NCI-H82 treated with DMSO at 0.1 percent for 48 hours (cell line): ENCODE measurements at regions not wholly inside any gene's neighbourhood (a gene's known extent, or its start where the extent isn't known, plus 50 kb on each side); places are given as distances from the start of the nearest gene placed in this dataset.

Source experiments
- DNase-seq: peaks from one replicate; lab custom pipeline; 2025; ENCODE audit not compliant: unreplicated experiment; lab: John Stamatoyannopoulos, UW

- no peak for DNase-seq
These were observed 62.1 kb downstream of the VCX3A start for GRCh38 chrX:6472652-6473342.

GRCh38 chrX:6468706-6469105, 66.2 kb downstream of the VCX3A start:
- no peak for DNase-seq

GRCh38 chrX:6465756-6466155, 69.2 kb downstream of the VCX3A start:
- no peak for DNase-seq

- no peak for DNase-seq
These were observed 70.2 kb downstream of the VCX3A start for GRCh38 chrX:6464726-6465125.

GRCh38 chrX:6460893-6461490, 73.9 kb downstream of the VCX3A start:
- no peak for DNase-seq

GRCh38 chrX:6456196-6456595, 78.7 kb downstream of the VCX3A start:
- DNase-seq: no peak

GRCh38 chrX:6449946-6450345, 85.0 kb downstream of the VCX3A start:
- DNase-seq: no peak

- DNase-seq: no peak
These were observed 86.9 kb downstream of the VCX3A start for GRCh38 chrX:6448003-6448402.

- DNase-seq: no peak
These were observed 88.3 kb downstream of the VCX3A start for GRCh38 chrX:6446582-6446981.

- DNase-seq: no peak
These were observed 94.3 kb downstream of the VCX3A start for GRCh38 chrX:6440648-6441047.

- no peak for DNase-seq
These were observed 102.7 kb downstream of the VCX3A start for GRCh38 chrX:6432226-6432625.

- no peak for DNase-seq
These were observed 127.4 kb downstream of the VCX3A start for GRCh38 chrX:6407542-6407941.

- DNase-seq: no peak
These were observed 148.1 kb downstream of the VCX3A start for GRCh38 chrX:6386837-6387236.

GRCh38 chrX:6384921-6385320, 150.0 kb downstream of the VCX3A start:
- DNase-seq: no peak

- no peak for DNase-seq
These were observed 150.5 kb downstream of the VCX3A start for GRCh38 chrX:6384371-6384770.

- no peak for DNase-seq
These were observed 151.0 kb downstream of the VCX3A start for GRCh38 chrX:6383917-6384316.

GRCh38 chrX:6383488-6383887, 151.4 kb downstream of the VCX3A start:
- DNase-seq: no peak

GRCh38 chrX:6382284-6382683, 152.6 kb downstream of the VCX3A start:
- no peak for DNase-seq

- DNase-seq: no peak
These were observed 148.6 kb upstream of the NLGN4X start for GRCh38 chrX:6377103-6377764.

GRCh38 chrX:6374556-6374955, 145.9 kb upstream of the NLGN4X start:
- no peak for DNase-seq

- DNase-seq: no peak
These were observed 144.3 kb upstream of the NLGN4X start for GRCh38 chrX:6372981-6373380.

- DNase-seq: no peak
These were observed 142.7 kb upstream of the NLGN4X start for GRCh38 chrX:6371353-6371752.
